GM18502 (cell line): ENCODE measurements at regions not wholly inside any gene's neighbourhood (a gene's known extent, or its start where the extent isn't known, plus 50 kb on each side); places are given as distances from the start of the nearest gene placed in this dataset.
"Not testable (repeated sequence)": the region's sequence is repeated elsewhere in the genome, so short reads cannot be mapped to it uniquely, and the experiment has no call there.

Experiments used
- ATAC-seq: cut with Tn5 transposase; IDR thresholded peaks from one replicate; pipeline ENCODE4 v1.9.1; 2021; ENCODE audit warnings: mild to moderate bottlenecking; ENCODE audit not compliant: unreplicated experiment, poor library complexity

- no peak for ATAC-seq
Observed at GRCh38 chr12:68422159-68422558, 90.0 kb upstream of the MDM1 start.

GRCh38 chr12:68422956-68423574 is 90.9 kb upstream of the MDM1 start:
- ATAC-seq, result no peak

GRCh38 chr12:68425998-68426397 is 93.8 kb upstream of the MDM1 start:
- ATAC-seq, result no peak

GRCh38 chr12:68428211-68428610 is 96.0 kb upstream of the MDM1 start:
- ATAC-seq, result no peak

GRCh38 chr12:68428724-68429501 is 96.8 kb upstream of the MDM1 start:
- ATAC-seq, result no peak

- no peak for ATAC-seq
Observed at GRCh38 chr12:68429696-68430095, 97.5 kb upstream of the MDM1 start.

- no peak for ATAC-seq
Observed at GRCh38 chr12:68431786-68432185, 99.6 kb upstream of the MDM1 start.

GRCh38 chr12:68432622-68433021 is 100.5 kb upstream of the MDM1 start:
- no peak for ATAC-seq

- ATAC-seq, result no peak
Observed at GRCh38 chr12:68434391-68435298, 102.5 kb upstream of the MDM1 start.

- no peak for ATAC-seq
Observed at GRCh38 chr12:68435299-68435637, 103.1 kb upstream of the MDM1 start.

GRCh38 chr12:68435816-68436215 is 103.7 kb upstream of the MDM1 start:
- ATAC-seq, result no peak

- no peak for ATAC-seq
Observed at GRCh38 chr12:68438601-68439000, 106.4 kb upstream of the MDM1 start.

- no peak for ATAC-seq
Observed at GRCh38 chr12:68439368-68440045, 107.3 kb upstream of the MDM1 start.

- no peak for ATAC-seq
Observed at GRCh38 chr12:68440068-68440581, 108.0 kb upstream of the MDM1 start.

- ATAC-seq, result no peak
Observed at GRCh38 chr12:68441167-68441566, 109.0 kb upstream of the MDM1 start.

- not testable (repeated sequence) for ATAC-seq
Observed at GRCh38 chr12:68442353-68442972, 110.3 kb upstream of the MDM1 start.

- not testable (repeated sequence) for ATAC-seq
Observed at GRCh38 chr12:68443695-68444094, 111.5 kb upstream of the MDM1 start.

- ATAC-seq, result no peak
Observed at GRCh38 chr12:68445824-68446223, 113.7 kb upstream of the MDM1 start.

GRCh38 chr12:68446384-68446783 is 114.2 kb upstream of the MDM1 start:
- ATAC-seq, result no peak
